Hepatocyte (in vitro differentiated cells): ENCODE measurements at regions not wholly inside any gene's neighbourhood (a gene's known extent, or its start where the extent isn't known, plus 50 kb on each side); places are given as distances from the start of the nearest gene placed in this dataset.

Experiments used
- CTCF ChIP-seq: fragments of 200-600 bp; sonication (generic); IDR thresholded peaks from 2 replicates; pipeline ENCODE4 v1.5.1; 2016; ENCODE audit warnings: antibody characterized with exemption, mild to moderate bottlenecking; ENCODE audit not compliant: poor library complexity
- EZH2 ChIP-seq: fragments of 200-600 bp; sonication (generic); IDR thresholded peaks from 2 replicates; pipeline ENCODE4 v1.6.1; 2016; ENCODE audit warnings: antibody characterized with exemption, mild to moderate bottlenecking, borderline replicate concordance
- EZH2phosphoT487 ChIP-seq: fragments of 200-600 bp; sonication (generic); IDR thresholded peaks from one replicate; pipeline ENCODE4 v1.6.1; 2018; ENCODE audit warnings: antibody characterized with exemption, mild to moderate bottlenecking, low read depth, moderate library complexity; ENCODE audit not compliant: unreplicated experiment, severe bottlenecking

DNA sequence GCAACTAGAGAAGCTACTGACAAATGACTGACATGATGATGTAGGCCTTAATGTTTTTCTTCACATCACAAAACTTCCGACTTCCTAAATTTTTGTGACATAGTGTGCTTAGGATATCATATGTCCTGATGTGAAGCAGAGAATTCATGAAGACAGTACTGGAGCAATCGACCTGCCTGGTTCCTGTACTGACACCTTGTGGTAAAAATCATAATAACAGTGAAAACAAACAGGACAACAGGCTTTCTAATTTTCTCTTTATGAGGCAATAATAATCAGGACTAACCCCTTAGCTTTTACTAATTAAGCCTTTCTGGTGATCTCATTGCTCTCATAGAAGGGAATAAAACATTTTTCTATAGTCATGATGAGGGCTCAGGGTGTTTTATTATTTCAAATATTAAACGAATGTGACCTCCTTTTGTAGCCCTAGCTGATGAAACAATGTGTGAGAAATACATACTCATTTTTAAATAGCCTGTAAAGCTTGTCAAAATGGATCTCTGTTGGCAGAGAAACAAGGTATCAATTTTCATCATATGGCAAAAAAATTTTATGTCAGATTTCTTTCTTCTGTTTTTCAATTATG lies 158.4 kb downstream of the TENT5D start:
- peak; percentile 61 for TF ChIP-seq CTCF
- no peak for TF ChIP-seq EZH2phosphoT487
- TF ChIP-seq EZH2: no peak
